ENCODE measurements at regions not wholly inside any gene's neighbourhood (a gene's known extent, or its start where the extent isn't known, plus 50 kb on each side); places are given as distances from the start of the nearest gene placed in this dataset.

DNA sequence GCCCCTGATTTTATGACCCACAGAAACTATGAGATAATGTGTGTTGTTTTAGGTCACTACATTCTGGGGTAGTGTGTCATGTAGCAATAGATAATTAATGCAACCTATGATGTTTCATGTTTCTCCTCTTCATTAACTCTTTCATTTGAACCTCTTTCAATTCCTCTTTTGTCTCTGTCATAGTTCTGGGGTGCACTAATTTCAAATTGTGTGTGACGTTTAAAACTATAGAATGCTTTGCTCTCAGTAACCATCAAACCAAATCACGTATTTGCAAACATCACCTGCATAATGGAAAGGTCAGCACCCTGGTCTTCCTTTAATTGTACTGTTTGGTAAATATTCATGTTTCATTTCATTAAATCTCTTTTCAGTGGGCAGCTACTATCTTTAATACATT is 621.6 kb downstream of the TLR4 start:
- ATAC-seq (peak; percentile 61), FAIRE-seq (no peak), DNase-seq (ENCODE audit: low read depth, low spot score) (no peak)
- no TSS peak for BruUV-seq (replicated peaks)
- POLR2A ChIA-PET, result no interaction called here
- no peak overlapping the region for H3K9ac ChIP-seq (ENCODE audit: control insufficient read depth, insufficient read depth, low read length)
- no peak overlapping the region for H3K4me3 ChIP-seq
- H3K9me3 ChIP-seq (replicated peaks; ENCODE audit: control insufficient read depth, insufficient read depth, low read length), result no peaks in the 10 kb centered on the region
- H3K36me3 ChIP-seq (ENCODE audit: control insufficient read depth in 2 of 2, insufficient read depth in 2 of 2, low read length in 1 of 2), result no peaks in the 10 kb centered on the region
- TF ChIP-seq, protein P1, sequence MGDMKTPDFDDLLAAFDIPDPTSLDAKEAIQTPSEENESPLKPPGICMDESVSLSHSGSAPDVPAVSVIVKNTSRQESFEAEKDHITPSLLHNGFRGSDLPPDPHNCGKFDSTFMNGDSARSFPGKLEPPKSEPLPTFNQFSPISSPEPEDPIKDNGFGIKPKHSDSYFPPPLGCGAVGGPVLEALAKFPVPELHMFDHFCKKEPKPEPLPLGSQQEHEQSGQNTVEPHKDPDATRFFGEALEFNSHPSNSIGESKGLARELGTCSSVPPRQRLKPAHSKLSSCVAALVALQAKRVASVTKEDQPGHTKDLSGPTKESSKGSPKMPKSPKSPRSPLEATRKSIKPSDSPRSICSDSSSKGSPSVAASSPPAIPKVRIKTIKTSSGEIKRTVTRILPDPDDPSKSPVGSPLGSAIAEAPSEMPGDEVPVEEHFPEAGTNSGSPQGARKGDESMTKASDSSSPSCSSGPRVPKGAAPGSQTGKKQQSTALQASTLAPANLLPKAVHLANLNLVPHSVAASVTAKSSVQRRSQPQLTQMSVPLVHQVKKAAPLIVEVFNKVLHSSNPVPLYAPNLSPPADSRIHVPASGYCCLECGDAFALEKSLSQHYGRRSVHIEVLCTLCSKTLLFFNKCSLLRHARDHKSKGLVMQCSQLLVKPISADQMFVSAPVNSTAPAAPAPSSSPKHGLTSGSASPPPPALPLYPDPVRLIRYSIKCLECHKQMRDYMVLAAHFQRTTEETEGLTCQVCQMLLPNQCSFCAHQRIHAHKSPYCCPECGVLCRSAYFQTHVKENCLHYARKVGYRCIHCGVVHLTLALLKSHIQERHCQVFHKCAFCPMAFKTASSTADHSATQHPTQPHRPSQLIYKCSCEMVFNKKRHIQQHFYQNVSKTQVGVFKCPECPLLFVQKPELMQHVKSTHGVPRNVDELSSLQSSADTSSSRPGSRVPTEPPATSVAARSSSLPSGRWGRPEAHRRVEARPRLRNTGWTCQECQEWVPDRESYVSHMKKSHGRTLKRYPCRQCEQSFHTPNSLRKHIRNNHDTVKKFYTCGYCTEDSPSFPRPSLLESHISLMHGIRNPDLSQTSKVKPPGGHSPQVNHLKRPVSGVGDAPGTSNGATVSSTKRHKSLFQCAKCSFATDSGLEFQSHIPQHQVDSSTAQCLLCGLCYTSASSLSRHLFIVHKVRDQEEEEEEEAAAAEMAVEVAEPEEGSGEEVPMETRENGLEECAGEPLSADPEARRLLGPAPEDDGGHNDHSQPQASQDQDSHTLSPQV (IDR thresholded peaks at IDR 0.05), result no peak
- TF ChIP-seq SPI1 (IDR thresholded peaks at IDR 0.05; ENCODE audit: borderline replicate concordance, insufficient read depth, low read depth, low read length) (peak; percentile 37; the same call in 1 of the 2 replicates), BACH1 (IDR thresholded peaks at IDR 0.05; ENCODE audit: borderline replicate concordance) (no peak), MTA2 (IDR thresholded peaks at IDR 0.05; ENCODE audit: low read depth) (peak; percentile 86), NR2F1 (conservative IDR thresholded peaks at IDR 0.05) (peak; percentile 53), PAX5 (IDR thresholded peaks at IDR 0.05; ENCODE audit: borderline replicate concordance, low read depth, low read length) (no peak), EP300 (IDR thresholded peaks at IDR 0.05; ENCODE audit: borderline replicate concordance in 1 of 2, control insufficient read depth in 1 of 2, low read depth in 2 of 2, low read length in 2 of 2) (peak; percentile 13 to 29; a peak in 1 of 4 replicates)
- in situ Hi-C loops (cut with MboI), result no loop called here
- no peaks in the 10 kb centered on the region for H4K20me1 ChIP-seq (ENCODE audit: control insufficient read depth, insufficient read depth)
- intact Hi-C loops (cut with micrococcal nuclease; ENCODE audit: unreplicated experiment), result no loop called here
- no peak overlapping the region for H3K27ac ChIP-seq (ENCODE audit: control insufficient read depth, insufficient read depth)
- SMC1A ChIA-PET (ENCODE audit: uncharacterized antibody, unreplicated experiment), result no interaction called here
- H3K79me2 ChIP-seq (ENCODE audit: control insufficient read depth, insufficient read depth, low read length), result no peaks in the 10 kb centered on the region
- H3K4me1 ChIP-seq (ENCODE audit: control insufficient read depth, insufficient read depth, low read length), result no peaks in the 10 kb centered on the region
- H2AFZ ChIP-seq (ENCODE audit: control insufficient read depth, low read depth, low read length), result no peak overlapping the region
- RAD21 ChIA-PET (ENCODE audit: unreplicated experiment), result no interaction called here
- H3K27me3 ChIP-seq (replicated peaks in 1 of 2; ENCODE audit: control insufficient read depth in 2 of 2, insufficient read depth in 2 of 2, low read length in 1 of 2), result no peaks in the 10 kb centered on the region
- no peak overlapping the region for H3K4me2 ChIP-seq (ENCODE audit: control insufficient read depth, insufficient read depth)
- CTCF ChIA-PET, result no interaction called here
- WGBS (ENCODE audit: insufficient coverage, insufficient replicate concordance, low lambda C conversion rate, missing lambda C conversion rate), result 18% methylated on average over 2 of the region's 2 CpGs

All from GM12878 (cell line).